Omental fat pad (tissue), 3 donors: ENCODE measurements at regions not wholly inside any gene's neighbourhood (a gene's known extent, or its start where the extent isn't known, plus 50 kb on each side); places are given as distances from the start of the nearest gene placed in this dataset.

Experiments
- ATAC-seq: fragments of 150-250 bp; one replicate; pipeline ENCODE4 v1.9.1; 2016; ENCODE audit warnings: mild to moderate bottlenecking, moderate library complexity; ENCODE audit not compliant: low FRiP score
- DNase-seq: peaks from one replicate; pipeline ENCODE4 v3.0.0-alpha.2; 2019; ENCODE audit warnings: low spot score
- TF ChIP-seq, protein P1 (sequence below), 3 donors: fragments of 450-650 bp; IDR thresholded peaks; one replicate each; pipeline ENCODE4 v1.5.1; 2016 to 2017; ENCODE audit warnings: antibody characterized with exemption in 3 of 3, mild to moderate bottlenecking in 3 of 3, moderate library complexity in 2 of 3

DNA sequence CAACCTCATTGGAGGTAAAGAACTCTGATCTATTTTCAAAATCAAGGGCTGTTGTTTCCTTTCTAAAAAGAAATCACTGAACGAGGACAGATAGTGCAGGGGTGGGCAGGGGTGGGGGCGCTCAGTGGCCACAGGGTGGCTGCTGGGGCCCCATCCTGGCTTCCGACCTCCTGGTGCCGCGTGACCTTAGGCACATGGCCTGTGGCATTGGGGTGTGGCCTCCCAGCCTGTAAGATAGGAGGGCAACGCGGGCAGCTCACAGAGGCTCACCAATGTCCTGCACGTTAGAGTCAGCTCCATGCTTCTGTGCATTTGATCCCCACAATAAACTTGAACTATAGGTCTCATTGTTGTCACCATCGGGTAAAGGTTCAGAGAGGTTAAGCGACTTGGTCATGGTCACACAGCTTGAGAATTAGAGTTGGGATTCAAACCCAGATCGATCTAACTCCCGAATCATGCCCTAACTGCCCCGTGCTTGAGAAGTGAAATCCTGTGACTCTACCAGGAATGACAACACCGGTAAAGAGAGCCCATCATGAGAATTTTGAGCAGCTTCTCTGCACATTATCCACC lies 148.0 kb upstream of the SLC6A11 start:
- no peak for ATAC-seq
- TF ChIP-seq, protein P1, sequence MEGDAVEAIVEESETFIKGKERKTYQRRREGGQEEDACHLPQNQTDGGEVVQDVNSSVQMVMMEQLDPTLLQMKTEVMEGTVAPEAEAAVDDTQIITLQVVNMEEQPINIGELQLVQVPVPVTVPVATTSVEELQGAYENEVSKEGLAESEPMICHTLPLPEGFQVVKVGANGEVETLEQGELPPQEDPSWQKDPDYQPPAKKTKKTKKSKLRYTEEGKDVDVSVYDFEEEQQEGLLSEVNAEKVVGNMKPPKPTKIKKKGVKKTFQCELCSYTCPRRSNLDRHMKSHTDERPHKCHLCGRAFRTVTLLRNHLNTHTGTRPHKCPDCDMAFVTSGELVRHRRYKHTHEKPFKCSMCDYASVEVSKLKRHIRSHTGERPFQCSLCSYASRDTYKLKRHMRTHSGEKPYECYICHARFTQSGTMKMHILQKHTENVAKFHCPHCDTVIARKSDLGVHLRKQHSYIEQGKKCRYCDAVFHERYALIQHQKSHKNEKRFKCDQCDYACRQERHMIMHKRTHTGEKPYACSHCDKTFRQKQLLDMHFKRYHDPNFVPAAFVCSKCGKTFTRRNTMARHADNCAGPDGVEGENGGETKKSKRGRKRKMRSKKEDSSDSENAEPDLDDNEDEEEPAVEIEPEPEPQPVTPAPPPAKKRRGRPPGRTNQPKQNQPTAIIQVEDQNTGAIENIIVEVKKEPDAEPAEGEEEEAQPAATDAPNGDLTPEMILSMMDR (IDR thresholded peaks at IDR 0.05): no peak
- DNase-seq: no peak

GRCh38 chr3:10669490-10670048 lies 146.5 kb upstream of the SLC6A11 start:
- ATAC-seq: no peak
- TF ChIP-seq, protein P1 (IDR thresholded peaks at IDR 0.05): no peak
- DNase-seq: no peak

GRCh38 chr3:10672422-10672821 lies 143.6 kb upstream of the SLC6A11 start:
- DNase-seq (no peak), ATAC-seq (no peak)
- TF ChIP-seq, protein P1 (IDR thresholded peaks at IDR 0.05): no peak

DNA sequence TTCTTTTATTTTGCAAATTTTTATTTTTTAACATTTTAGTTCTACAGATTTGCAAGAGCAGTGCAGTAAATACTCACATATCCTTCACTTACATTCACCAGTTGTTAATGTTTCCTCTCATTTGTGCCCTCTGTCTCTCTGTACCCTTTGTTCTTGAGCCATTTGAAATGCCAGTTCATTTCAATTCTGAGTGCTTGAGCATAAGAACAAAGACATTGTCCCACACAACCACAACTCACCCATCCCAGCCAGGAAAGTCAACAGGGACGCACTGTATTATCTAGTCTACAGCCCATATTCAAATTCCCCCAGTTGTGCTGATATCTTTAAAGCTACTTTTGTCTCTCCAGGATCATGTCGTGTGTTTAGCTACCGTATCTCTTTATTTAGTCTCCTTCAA lies 141.4 kb upstream of the SLC6A11 start:
- TF ChIP-seq, protein P1 (IDR thresholded peaks at IDR 0.05): no peak
- DNase-seq: no peak

GRCh38 chr3:10676905-10677304 lies 139.1 kb upstream of the SLC6A11 start:
- DNase-seq: no peak
- TF ChIP-seq, protein P1 (IDR thresholded peaks at IDR 0.05): no peak
- no peak for ATAC-seq

More for the DNA sequence above, 141.4 kb upstream of the SLC6A11 start:
- no peak for ATAC-seq

DNA sequence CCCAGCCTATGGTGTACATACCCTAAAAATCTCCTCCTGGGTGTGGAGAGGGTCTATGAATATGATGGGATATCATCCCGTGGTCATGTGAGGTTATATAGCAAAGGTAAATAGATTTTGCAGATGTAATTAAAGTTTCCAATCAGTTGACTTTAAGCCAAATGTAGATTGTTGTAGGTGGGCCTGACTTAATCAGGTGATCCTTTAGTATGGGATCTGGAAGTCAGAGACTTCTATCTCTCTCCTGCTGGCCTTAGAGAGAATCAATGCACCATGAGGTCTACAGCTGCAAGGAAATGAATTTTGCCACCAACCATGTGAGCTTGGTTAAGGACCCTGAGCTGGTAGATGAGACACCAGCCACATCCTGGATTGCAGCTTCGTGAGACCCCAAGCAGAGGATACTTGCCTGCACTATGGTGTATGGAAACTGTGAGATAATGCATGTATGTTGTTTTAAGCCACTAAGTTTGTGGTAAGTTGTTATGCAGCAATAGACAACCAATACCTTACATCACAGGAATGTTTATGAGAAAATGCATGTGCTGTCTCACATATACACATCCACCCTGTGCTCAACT lies 137.1 kb upstream of the SLC6A11 start:
- ATAC-seq (no peak), DNase-seq (no peak)
- TF ChIP-seq, protein P1 (IDR thresholded peaks at IDR 0.05): no peak

GRCh38 chr3:10680796-10681195 lies 135.2 kb upstream of the SLC6A11 start:
- TF ChIP-seq, protein P1 (IDR thresholded peaks at IDR 0.05): no peak
- no peak for ATAC-seq
- DNase-seq: no peak
